H9 (cell line): ENCODE measurements at regions not wholly inside any gene's neighbourhood (a gene's known extent, or its start where the extent isn't known, plus 50 kb on each side); places are given as distances from the start of the nearest gene placed in this dataset.

Experiments used
- DNase-seq: peaks from one replicate; pipeline ENCODE4 v3.0.0-alpha.2; 2017
- H2AFZ ChIP-seq: one replicate; pipeline ENCODE4 v1.6.1; 2013; ENCODE audit warnings: mild to moderate bottlenecking, low read length, control low read depth, moderate library complexity
- H2AK5ac ChIP-seq: 2 replicates; pipeline ENCODE4 v1.6.1; 2013; ENCODE audit warnings: low read length, control low read depth, mixed read lengths; ENCODE audit not compliant: insufficient read length
- H2BK120ac ChIP-seq: one replicate; pipeline ENCODE4 v1.6.1; 2013; ENCODE audit warnings: low read depth, mild to moderate bottlenecking, low read length, control low read depth, inconsistent platforms; ENCODE audit not compliant: poor library complexity, severe bottlenecking
- H2BK12ac ChIP-seq: 2 replicates; pipeline ENCODE4 v1.6.1; 2013; ENCODE audit warnings: low read length, control low read depth, mixed read lengths, low read depth; ENCODE audit not compliant: insufficient read length
- H2BK15ac ChIP-seq: 2 replicates; pipeline ENCODE4 v1.6.1; 2013; ENCODE audit warnings: low read depth, low read length, control low read depth
- H2BK20ac ChIP-seq: one replicate; pipeline ENCODE4 v1.6.1; 2013; ENCODE audit warnings: low read depth, mild to moderate bottlenecking, low read length, control low read depth, inconsistent platforms; ENCODE audit not compliant: poor library complexity, severe bottlenecking
- H2BK5ac ChIP-seq: 2 replicates; pipeline ENCODE4 v1.6.1; 2013; ENCODE audit warnings: low read length, control low read depth, mixed read lengths; ENCODE audit not compliant: insufficient read length
- H3K14ac ChIP-seq: 2 replicates; pipeline ENCODE4 v1.6.1; 2013; ENCODE audit warnings: low read length, control low read depth; ENCODE audit not compliant: insufficient read depth
- H3K18ac ChIP-seq: 2 replicates; pipeline ENCODE4 v1.6.1; 2013; ENCODE audit warnings: low read depth, mild to moderate bottlenecking, mixed read lengths, low read length, control low read depth; ENCODE audit not compliant: insufficient read length
- H3K23ac ChIP-seq: 2 replicates; pipeline ENCODE4 v1.6.1; 2013; ENCODE audit warnings: low read length, control low read depth, mixed read lengths, low read depth; ENCODE audit not compliant: insufficient read length
- H3K23me2 ChIP-seq: 2 replicates; pipeline ENCODE4 v1.6.1; 2013; ENCODE audit warnings: low read depth, mild to moderate bottlenecking, mixed read lengths, low read length, control low read depth; ENCODE audit not compliant: insufficient read length, poor library complexity, severe bottlenecking
- H3K27ac ChIP-seq: 2 replicates; pipeline ENCODE4 v1.5.1; 2013; ENCODE audit warnings: low read length, control low read depth, mixed read lengths, low read depth; ENCODE audit not compliant: insufficient read length
- H3K27me3 ChIP-seq: 2 replicates; pipeline ENCODE4 v1.6.1; 2013; ENCODE audit warnings: low read length, control low read depth, inconsistent platforms; ENCODE audit not compliant: insufficient read depth
- H3K4ac ChIP-seq: 2 replicates; pipeline ENCODE4 v1.6.1; 2013; ENCODE audit warnings: low read depth, mild to moderate bottlenecking, control low read depth, inconsistent platforms, low read length, moderate library complexity
- H3K4me1 ChIP-seq: 2 replicates; pipeline ENCODE4 v1.6.1; 2013; ENCODE audit warnings: low read length, control low read depth, inconsistent platforms; ENCODE audit not compliant: insufficient read depth
- H3K4me2 ChIP-seq: 2 replicates; pipeline ENCODE4 v1.6.1; 2013; ENCODE audit warnings: low read length, control low read depth, mixed read lengths; ENCODE audit not compliant: insufficient read length, insufficient read depth
- H3K56ac ChIP-seq: 2 replicates; pipeline ENCODE4 v1.6.1; 2013; ENCODE audit warnings: low read depth, mild to moderate bottlenecking, mixed read lengths, low read length, control low read depth; ENCODE audit not compliant: insufficient read length
- H3K79me1 ChIP-seq: 2 replicates; pipeline ENCODE4 v1.6.1; 2013; ENCODE audit warnings: low read depth, mild to moderate bottlenecking, moderate library complexity, low read length, control low read depth, inconsistent platforms; ENCODE audit not compliant: insufficient read depth, poor library complexity, severe bottlenecking
- H3K79me2 ChIP-seq: 2 replicates; pipeline ENCODE4 v1.6.1; 2013; ENCODE audit warnings: low read length, control low read depth, inconsistent platforms; ENCODE audit not compliant: insufficient read depth
- H3K9ac ChIP-seq: 2 replicates; pipeline ENCODE4 v1.6.1; 2013; ENCODE audit warnings: low read length, control low read depth, mixed read lengths; ENCODE audit not compliant: insufficient read length; ENCODE audit errors: extremely low read depth
- H3K9me3 ChIP-seq: one replicate; pipeline ENCODE4 v1.6.1; 2013; ENCODE audit warnings: low read depth, low read length, inconsistent platforms; ENCODE audit not compliant: control insufficient read depth
- H3T11ph ChIP-seq: one replicate; pipeline ENCODE4 v1.6.1; 2013; ENCODE audit warnings: mild to moderate bottlenecking, low read length, control low read depth, inconsistent platforms
- H4K20me1 ChIP-seq: one replicate; pipeline ENCODE4 v1.6.1; 2013; ENCODE audit not compliant: control insufficient read depth, insufficient read length, insufficient read depth
- H4K5ac ChIP-seq: 2 replicates; pipeline ENCODE4 v1.6.1; 2013; ENCODE audit warnings: low read depth, mild to moderate bottlenecking, mixed read lengths, low read length, control low read depth; ENCODE audit not compliant: insufficient read length
- H4K8ac ChIP-seq: replicated peaks from 2 replicates; pipeline ENCODE4 v1.6.1; 2013; ENCODE audit warnings: low read length, control low read depth, mixed read lengths, low read depth; ENCODE audit not compliant: insufficient read length
- H4K91ac ChIP-seq: 2 replicates; pipeline ENCODE4 v1.6.1; 2013; ENCODE audit warnings: low read depth, mild to moderate bottlenecking, moderate library complexity, mixed read lengths, low read length, control low read depth; ENCODE audit not compliant: insufficient read length
- H3K27ac Mint-ChIP-seq, 3 experiments: 2 replicates in 2 of 3; 3 replicates in 1 of 3; pipeline ENCODE4 v1.8.0; 2020 to 2021; ENCODE audit warnings: mixed read lengths in 3 of 3, mild to moderate bottlenecking in 1 of 3, moderate library complexity in 1 of 3
- H3K27me3 Mint-ChIP-seq: 2 replicates; pipeline ENCODE4 v1.8.0; 2021; ENCODE audit warnings: low read depth, mild to moderate bottlenecking, moderate library complexity, mixed read lengths
- H3K36me3 Mint-ChIP-seq, 3 experiments: 2 replicates in 2 of 3; 3 replicates in 1 of 3; pipeline ENCODE4 v1.8.0; 2020 to 2021; ENCODE audit warnings: low read depth in 3 of 3, mixed read lengths in 3 of 3; ENCODE audit not compliant: insufficient read depth in 1 of 3
- H3K4me1 Mint-ChIP-seq, 2 experiments: 2 replicates each; pipeline ENCODE4 v1.8.0; 2020; ENCODE audit warnings: mixed read lengths in 2 of 2
- H3K4me3 Mint-ChIP-seq, 2 experiments: 2 replicates in 1 of 2; 3 replicates in 1 of 2; pipeline ENCODE4 v1.8.0; 2020 to 2021; ENCODE audit warnings: mild to moderate bottlenecking in 2 of 2, mixed read lengths in 2 of 2, moderate library complexity in 1 of 2
- H3K9me3 Mint-ChIP-seq, 2 experiments: 2 replicates in 1 of 2; 3 replicates in 1 of 2; pipeline ENCODE4 v1.8.0; 2020; ENCODE audit warnings: mild to moderate bottlenecking in 2 of 2, mixed read lengths in 2 of 2, moderate library complexity in 1 of 2
- CTCF ChIP-seq: fragments of 200-600 bp; sonication (generic); conservative IDR thresholded peaks from 3 replicates; pipeline ENCODE4 v1.8.0; 2021; ENCODE audit warnings: antibody characterized with exemption, mild to moderate bottlenecking

- H3K56ac ChIP-seq: no peak overlapping the region
- H3K18ac ChIP-seq: no peak overlapping the region
- H3K27ac ChIP-seq: no peak overlapping the region
- no peak overlapping the region for H3K4ac ChIP-seq
- H4K20me1 ChIP-seq: no peaks in the 10 kb centered on the region
- no peak overlapping the region for H4K8ac ChIP-seq
- H2BK12ac ChIP-seq: no peak overlapping the region
- H2BK15ac ChIP-seq: no peak overlapping the region
- no peak overlapping the region for H2AFZ ChIP-seq
- no peak overlapping the region for H3K27ac Mint-ChIP-seq
- H3K4me2 ChIP-seq: no peak overlapping the region
- no peak overlapping the region for H3T11ph ChIP-seq
- no peaks in the 10 kb centered on the region for H3K79me1 ChIP-seq
- no peak overlapping the region for H3K4me3 Mint-ChIP-seq
- H3K4me1 ChIP-seq: no peaks in the 10 kb centered on the region
- no peak for DNase-seq
- H3K27me3 ChIP-seq: no peaks in the 10 kb centered on the region
- no peaks in the 10 kb centered on the region for H3K79me2 ChIP-seq
- no peak overlapping the region for H3K9ac ChIP-seq
- TF ChIP-seq CTCF: no peak
- no peak overlapping the region for H4K91ac ChIP-seq
- no peak overlapping the region for H4K5ac ChIP-seq
- H2BK5ac ChIP-seq: no peak overlapping the region
- H3K9me3 Mint-ChIP-seq: no peaks in the 10 kb centered on the region; a peak in 2 of 5 replicates
- no peak overlapping the region for H2AK5ac ChIP-seq
- H3K14ac ChIP-seq: no peak overlapping the region
- H3K23me2 ChIP-seq: no peaks in the 10 kb centered on the region
- H3K23ac ChIP-seq: no peak overlapping the region
- no peak overlapping the region for H2BK20ac ChIP-seq
- H3K27me3 Mint-ChIP-seq: no peaks in the 10 kb centered on the region
- no peak overlapping the region for H2BK120ac ChIP-seq
- peaks cover 2% of the 10 kb centered on the region in 2 experiments; a peak in 1 of 4 replicates for H3K4me1 Mint-ChIP-seq
- no peaks in the 10 kb centered on the region for H3K9me3 ChIP-seq
- H3K36me3 Mint-ChIP-seq: no peaks in the 10 kb centered on the region
Measured at GRCh38 chr5:98175474-98175873, 598.0 kb upstream of the RGMB start.
